A204.1 (cell line): ENCODE measurements at regions not wholly inside any gene's neighbourhood (a gene's known extent, or its start where the extent isn't known, plus 50 kb on each side); places are given as distances from the start of the nearest gene placed in this dataset.

Experiments used
- FAIRE-seq: peaks from 2 replicates; lab custom pipeline; 2012; peaks lifted over from hg19 to GRCh38; lab: Jason Lieb, UNC

DNA sequence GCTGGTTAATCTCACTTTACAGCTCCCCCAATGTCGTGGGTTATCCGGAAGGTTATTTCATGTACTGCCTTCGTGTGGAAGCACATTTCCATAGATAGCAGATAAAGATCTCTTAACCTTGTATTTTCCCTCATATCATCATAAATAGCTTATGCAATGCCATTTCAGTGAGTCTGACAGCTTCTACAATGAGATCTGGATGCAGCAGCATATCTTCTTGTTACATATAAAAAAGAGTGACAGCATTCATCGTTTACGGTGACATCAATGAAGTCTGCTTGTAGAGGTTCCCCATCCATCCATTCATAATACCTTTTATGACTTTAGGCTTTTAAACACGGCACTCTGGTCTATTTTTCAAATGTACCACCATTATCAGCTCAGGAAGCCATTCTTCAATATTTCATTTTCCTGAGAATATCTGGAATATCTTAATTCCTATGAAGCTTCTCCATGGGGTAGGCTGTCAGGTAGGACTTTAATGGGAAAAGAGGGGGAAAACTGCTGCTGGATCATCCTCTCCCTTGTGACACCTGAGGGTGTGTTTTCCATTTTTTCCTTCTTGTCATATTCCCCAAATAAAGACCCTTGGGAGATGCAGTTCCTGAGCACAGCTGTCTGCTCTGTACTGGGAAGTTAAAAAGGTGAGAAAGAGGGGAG, 51.9 kb upstream of the CTBP2 start:
- no peak for FAIRE-seq
